Chondrocyte (in vitro differentiated cells): ENCODE measurements at regions not wholly inside any gene's neighbourhood (a gene's known extent, or its start where the extent isn't known, plus 50 kb on each side); places are given as distances from the start of the nearest gene placed in this dataset.

Experiments
- DNase-seq: peaks from one replicate; pipeline ENCODE4 v3.0.0; 2021; ENCODE audit warnings: mixed read lengths, low spot score
- H3K27ac Mint-ChIP-seq: one replicate; pipeline ENCODE4 v1.8.0; 2021; ENCODE audit warnings: mild to moderate bottlenecking, moderate library complexity, mixed read lengths; ENCODE audit not compliant: unreplicated experiment
- H3K27me3 Mint-ChIP-seq: 2 replicates; pipeline ENCODE4 v1.8.0; 2021; ENCODE audit warnings: low read depth, mixed read lengths
- H3K36me3 Mint-ChIP-seq: 2 replicates; pipeline ENCODE4 v1.8.0; 2021; ENCODE audit warnings: low read depth, mixed read lengths
- H3K4me1 Mint-ChIP-seq: 2 replicates; pipeline ENCODE4 v1.8.0; 2021; ENCODE audit warnings: low read depth, mild to moderate bottlenecking, mixed read lengths
- H3K4me3 Mint-ChIP-seq: one replicate; pipeline ENCODE4 v1.8.0; 2021; ENCODE audit warnings: mild to moderate bottlenecking, moderate library complexity, mixed read lengths; ENCODE audit not compliant: unreplicated experiment
- H3K9me3 Mint-ChIP-seq: 2 replicates; pipeline ENCODE4 v1.8.0; 2021; ENCODE audit warnings: low read depth, mixed read lengths
- CTCF ChIP-seq: fragments of 200-600 bp; sonication (generic); IDR thresholded peaks from 2 replicates; pipeline ENCODE4 v1.5.0; 2021; ENCODE audit warnings: antibody characterized with exemption, mild to moderate bottlenecking, moderate library complexity

GRCh38 chr14:97543221-97543620, 746.0 kb downstream of the VRK1 start:
- TF ChIP-seq CTCF, result no peak
- Mint-ChIP-seq H3K36me3 (no peaks in the 10 kb centered on the region), H3K4me3 (no peak overlapping the region), H3K9me3 (peaks cover 17% of the 10 kb centered on the region), H3K4me1 (no peaks in the 10 kb centered on the region), H3K27me3 (no peaks in the 10 kb centered on the region), H3K27ac (no peak overlapping the region)
- no peak for DNase-seq

- H3K27ac Mint-ChIP-seq, result no peak overlapping the region
Measured at GRCh38 chr14:97543816-97544215, 746.6 kb downstream of the VRK1 start.

GRCh38 chr14:97544571-97544970, 747.4 kb downstream of the VRK1 start:
- DNase-seq, result no peak
- H3K4me3 Mint-ChIP-seq, result no peak overlapping the region
- H3K27me3 Mint-ChIP-seq, result no peaks in the 10 kb centered on the region
- no peak for TF ChIP-seq CTCF
- H3K36me3 Mint-ChIP-seq, result no peaks in the 10 kb centered on the region
- H3K27ac Mint-ChIP-seq, result no peak overlapping the region
- H3K4me1 Mint-ChIP-seq, result no peaks in the 10 kb centered on the region
- peaks cover 13% of the 10 kb centered on the region for H3K9me3 Mint-ChIP-seq

More at GRCh38 chr14:97543816-97544215, 746.6 kb downstream of the VRK1 start:
- H3K4me1 Mint-ChIP-seq, result no peaks in the 10 kb centered on the region
- H3K36me3 Mint-ChIP-seq, result no peaks in the 10 kb centered on the region
- TF ChIP-seq CTCF, result no peak
- no peaks in the 10 kb centered on the region for H3K27me3 Mint-ChIP-seq
- no peak for DNase-seq
- peaks cover 13% of the 10 kb centered on the region for H3K9me3 Mint-ChIP-seq
- no peak overlapping the region for H3K4me3 Mint-ChIP-seq

- Mint-ChIP-seq H3K27me3 (no peaks in the 10 kb centered on the region), H3K27ac (no peak overlapping the region), H3K9me3 (peaks cover 13% of the 10 kb centered on the region), H3K4me3 (no peak overlapping the region), H3K36me3 (no peaks in the 10 kb centered on the region), H3K4me1 (no peaks in the 10 kb centered on the region)
- no peak for TF ChIP-seq CTCF
- no peak for DNase-seq
Measured at GRCh38 chr14:97546491-97547230, 749.5 kb downstream of the VRK1 start.

GRCh38 chr14:97550463-97550862, 753.3 kb downstream of the VRK1 start:
- Mint-ChIP-seq H3K27ac (no peak overlapping the region), H3K27me3 (no peaks in the 10 kb centered on the region), H3K9me3 (peaks cover 15% of the 10 kb centered on the region), H3K36me3 (no peaks in the 10 kb centered on the region), H3K4me1 (no peaks in the 10 kb centered on the region), H3K4me3 (no peak overlapping the region)
- no peak for DNase-seq
- no peak for TF ChIP-seq CTCF
